ENCODE measurements at regions not wholly inside any gene's neighbourhood (a gene's known extent, or its start where the extent isn't known, plus 50 kb on each side); places are given as distances from the start of the nearest gene placed in this dataset.

GRCh38 chr14:85223667-85224066 is 306.3 kb upstream of the FLRT2 start:
- no peak overlapping the region for H3K27ac ChIP-seq
- TF ChIP-seq, protein P1, sequence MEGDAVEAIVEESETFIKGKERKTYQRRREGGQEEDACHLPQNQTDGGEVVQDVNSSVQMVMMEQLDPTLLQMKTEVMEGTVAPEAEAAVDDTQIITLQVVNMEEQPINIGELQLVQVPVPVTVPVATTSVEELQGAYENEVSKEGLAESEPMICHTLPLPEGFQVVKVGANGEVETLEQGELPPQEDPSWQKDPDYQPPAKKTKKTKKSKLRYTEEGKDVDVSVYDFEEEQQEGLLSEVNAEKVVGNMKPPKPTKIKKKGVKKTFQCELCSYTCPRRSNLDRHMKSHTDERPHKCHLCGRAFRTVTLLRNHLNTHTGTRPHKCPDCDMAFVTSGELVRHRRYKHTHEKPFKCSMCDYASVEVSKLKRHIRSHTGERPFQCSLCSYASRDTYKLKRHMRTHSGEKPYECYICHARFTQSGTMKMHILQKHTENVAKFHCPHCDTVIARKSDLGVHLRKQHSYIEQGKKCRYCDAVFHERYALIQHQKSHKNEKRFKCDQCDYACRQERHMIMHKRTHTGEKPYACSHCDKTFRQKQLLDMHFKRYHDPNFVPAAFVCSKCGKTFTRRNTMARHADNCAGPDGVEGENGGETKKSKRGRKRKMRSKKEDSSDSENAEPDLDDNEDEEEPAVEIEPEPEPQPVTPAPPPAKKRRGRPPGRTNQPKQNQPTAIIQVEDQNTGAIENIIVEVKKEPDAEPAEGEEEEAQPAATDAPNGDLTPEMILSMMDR (IDR thresholded peaks at IDR 0.05): no peak
- TF ChIP-seq ZFX (IDR thresholded peaks at IDR 0.05; ENCODE audit: borderline replicate concordance): no peak

DNA sequence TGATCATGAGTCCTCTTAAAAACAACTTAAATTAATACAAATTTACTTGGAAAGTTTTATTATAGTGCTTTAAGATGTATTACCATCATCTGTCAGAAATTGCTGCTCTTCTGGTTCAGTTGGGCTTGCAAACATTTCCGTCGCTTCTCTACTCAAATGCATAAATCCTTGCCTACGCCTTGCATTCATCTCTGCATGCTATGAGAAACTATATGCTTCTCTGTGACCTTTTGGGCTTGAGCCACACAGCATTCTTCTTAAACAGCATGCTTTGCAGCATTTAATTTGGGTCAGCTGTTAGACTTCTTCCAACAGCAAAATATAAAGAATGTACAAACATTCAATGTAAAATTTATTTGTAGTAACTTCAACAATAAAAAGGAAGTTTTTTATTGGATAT is 305.7 kb upstream of the FLRT2 start:
- H3K27ac ChIP-seq: no peak overlapping the region
- TF ChIP-seq, protein P1 (IDR thresholded peaks at IDR 0.05): no peak
- TF ChIP-seq ZFX (IDR thresholded peaks at IDR 0.05; ENCODE audit: borderline replicate concordance): no peak

- TF ChIP-seq ZFX (IDR thresholded peaks at IDR 0.05; ENCODE audit: borderline replicate concordance): no peak
- TF ChIP-seq, protein P1 (IDR thresholded peaks at IDR 0.05): no peak
- no peak overlapping the region for H3K27ac ChIP-seq
Observed at GRCh38 chr14:85233756-85234155, 296.2 kb upstream of the FLRT2 start.

DNA sequence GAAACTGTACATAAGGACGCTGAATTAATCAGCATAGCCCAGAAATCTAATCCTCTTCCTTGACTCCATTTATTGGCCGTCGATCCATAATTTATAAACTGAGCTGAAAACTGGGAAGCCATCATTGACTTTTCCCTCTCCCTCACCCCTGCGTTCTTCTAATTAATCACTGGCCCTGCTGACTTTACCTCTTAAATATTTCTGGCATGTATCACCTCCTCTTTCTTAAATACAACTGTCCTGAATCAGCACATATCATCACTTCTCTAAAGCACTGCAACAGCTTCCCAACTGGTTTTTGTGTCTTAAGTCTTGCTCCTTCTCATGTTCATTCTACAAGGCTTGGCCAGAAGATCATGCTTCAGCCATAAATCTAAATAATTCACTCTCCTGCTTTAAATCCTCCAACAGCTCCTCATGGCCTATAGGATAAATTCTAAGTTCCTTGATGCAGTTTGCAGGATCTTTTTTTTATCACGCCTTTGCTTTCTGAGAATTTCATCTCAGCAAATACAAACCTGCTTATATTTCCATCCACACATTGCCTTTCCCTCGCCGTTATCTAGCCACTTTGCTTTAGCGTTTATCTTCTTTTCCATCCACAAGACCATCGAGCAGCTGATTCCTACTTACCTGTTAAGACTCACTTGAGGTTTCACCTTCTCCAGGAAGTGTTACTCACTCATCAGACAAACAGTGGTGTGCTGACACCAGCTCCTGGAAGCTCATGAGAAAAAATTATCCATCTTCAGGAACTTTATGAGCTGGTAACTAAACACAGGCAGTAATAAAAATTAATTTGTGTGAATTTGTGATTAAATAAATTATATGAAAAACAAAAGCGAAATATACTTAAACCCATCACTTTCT is 295.6 kb upstream of the FLRT2 start:
- no peak overlapping the region for H3K27ac ChIP-seq

DNA sequence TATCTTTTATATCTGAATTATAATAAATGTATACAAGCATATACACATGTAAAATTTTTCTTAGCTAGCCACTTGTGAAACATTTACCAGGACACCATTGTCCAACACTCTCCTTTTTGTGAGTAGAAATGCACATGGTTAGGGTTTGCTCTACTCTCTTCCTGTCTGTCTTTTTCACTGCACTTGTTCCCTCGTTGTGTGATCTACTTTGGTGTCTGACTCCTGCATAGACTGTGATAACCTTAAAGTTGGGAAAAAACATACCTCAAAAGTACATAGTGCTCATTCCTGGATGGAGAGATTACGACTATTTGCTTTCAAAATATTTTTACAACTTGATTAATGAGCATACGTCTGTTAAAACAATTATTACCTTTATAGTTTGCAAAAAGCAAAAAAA is 294.1 kb upstream of the FLRT2 start:
- no peak overlapping the region for H3K27ac ChIP-seq
- TF ChIP-seq, protein P1 (IDR thresholded peaks at IDR 0.05): no peak
- TF ChIP-seq ZFX (IDR thresholded peaks at IDR 0.05; ENCODE audit: borderline replicate concordance): no peak

More for the DNA sequence above, 295.6 kb upstream of the FLRT2 start:
- TF ChIP-seq, protein P1 (IDR thresholded peaks at IDR 0.05): no peak
- no peak for TF ChIP-seq ZFX (IDR thresholded peaks at IDR 0.05; ENCODE audit: borderline replicate concordance)

DNA sequence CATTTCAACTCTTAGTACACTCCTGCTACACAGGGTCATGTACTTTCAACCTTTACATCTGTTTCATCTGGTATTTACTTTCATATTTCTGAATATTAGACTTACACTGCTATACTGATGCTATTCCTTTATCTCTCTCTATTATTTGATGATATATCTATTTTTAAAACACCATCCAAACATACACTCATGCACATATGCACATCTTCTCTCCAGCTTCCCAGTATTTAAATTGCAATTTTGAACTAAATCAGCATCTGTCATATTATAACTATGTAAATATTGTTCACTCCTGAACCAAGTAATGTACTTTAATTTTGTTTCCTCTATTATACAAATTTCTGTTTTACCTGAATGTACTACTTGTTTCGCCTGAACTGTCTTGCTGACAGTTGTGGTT is 293.6 kb upstream of the FLRT2 start:
- H3K27ac ChIP-seq: no peak overlapping the region
- TF ChIP-seq, protein P1 (IDR thresholded peaks at IDR 0.05): no peak

DNA sequence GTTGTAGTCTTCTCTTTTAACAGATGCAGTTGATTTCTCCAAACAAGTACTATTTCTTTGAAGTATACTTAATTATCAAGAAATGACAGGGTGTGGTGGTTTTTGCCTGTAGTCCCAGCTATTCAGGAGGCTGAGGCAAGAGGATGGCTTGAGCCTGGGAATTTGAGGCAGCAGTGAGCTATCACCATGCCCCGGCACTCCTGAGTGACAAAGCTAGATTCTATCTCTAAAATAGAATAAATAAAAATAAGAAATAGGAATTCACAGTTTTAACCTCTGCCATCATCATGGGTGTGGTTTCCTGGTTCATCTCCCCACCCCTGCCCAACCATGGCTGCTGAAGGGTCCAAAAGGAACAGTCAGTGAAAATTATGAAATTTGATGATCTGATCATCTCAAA is 290.2 kb upstream of the FLRT2 start:
- H3K27ac ChIP-seq: no peak overlapping the region
- TF ChIP-seq, protein P1 (IDR thresholded peaks at IDR 0.05): no peak
- no peak for TF ChIP-seq ZFX (IDR thresholded peaks at IDR 0.05; ENCODE audit: borderline replicate concordance)

Data from 22Rv1 (cell line).